Neural cell (in vitro differentiated cells): ENCODE measurements at regions not wholly inside any gene's neighbourhood (a gene's known extent, or its start where the extent isn't known, plus 50 kb on each side); places are given as distances from the start of the nearest gene placed in this dataset.

ENCODE experiments used
- EZH2 ChIP-seq: fragments of 200-600, 300-800 bp; shearing (Covaris generic), sonication (generic); IDR thresholded peaks from 2 replicates; pipeline ENCODE4 v1.6.1; 2014; ENCODE audit warnings: antibody characterized with exemption, low read length, borderline replicate concordance, mild to moderate bottlenecking; ENCODE audit not compliant: insufficient read depth, poor library complexity, severe bottlenecking
- POLR2AphosphoS5 ChIP-seq: IDR thresholded peaks from 2 replicates; pipeline ENCODE4 v1.6.1; 2012
- RAD21 ChIP-seq: fragments of 450-650 bp; conservative IDR thresholded peaks from 2 replicates; pipeline ENCODE4 v1.6.1; 2014; ENCODE audit warnings: antibody characterized with exemption, mild to moderate bottlenecking, moderate library complexity
- TF ChIP-seq, protein P1 (sequence below): fragments of 450-650 bp; IDR thresholded peaks from 2 replicates; pipeline ENCODE4 v1.5.1; 2014; ENCODE audit warnings: antibody characterized with exemption, mild to moderate bottlenecking, moderate library complexity; ENCODE audit not compliant: poor library complexity, severe bottlenecking
- TF ChIP-seq, protein P2 (sequence below): IDR thresholded peaks from 2 replicates; pipeline ENCODE4 v1.6.1; 2012; ENCODE audit warnings: borderline replicate concordance

DNA sequence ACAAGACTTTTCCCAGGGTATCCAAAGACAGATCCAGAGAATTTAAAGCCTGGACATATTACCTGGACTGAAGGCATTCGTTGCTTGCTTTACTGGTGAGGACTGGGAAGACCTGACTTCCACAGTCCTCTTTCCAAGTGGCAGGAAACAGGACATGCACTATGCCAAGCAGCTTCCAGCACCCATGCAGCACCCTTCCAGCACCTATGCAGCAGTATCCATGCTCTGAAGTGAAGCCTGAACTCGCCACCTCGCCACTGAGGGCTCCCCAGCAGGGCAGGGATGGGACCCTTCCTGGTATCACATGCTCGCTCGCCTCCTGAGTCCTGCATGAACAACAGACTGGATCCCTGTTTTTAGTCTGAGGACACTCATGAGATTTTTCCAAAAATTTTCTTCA is 189.9 kb upstream of the KLF14 start:
- no peak for TF ChIP-seq RAD21
- no peak for TF ChIP-seq EZH2
- TF ChIP-seq, protein P1, sequence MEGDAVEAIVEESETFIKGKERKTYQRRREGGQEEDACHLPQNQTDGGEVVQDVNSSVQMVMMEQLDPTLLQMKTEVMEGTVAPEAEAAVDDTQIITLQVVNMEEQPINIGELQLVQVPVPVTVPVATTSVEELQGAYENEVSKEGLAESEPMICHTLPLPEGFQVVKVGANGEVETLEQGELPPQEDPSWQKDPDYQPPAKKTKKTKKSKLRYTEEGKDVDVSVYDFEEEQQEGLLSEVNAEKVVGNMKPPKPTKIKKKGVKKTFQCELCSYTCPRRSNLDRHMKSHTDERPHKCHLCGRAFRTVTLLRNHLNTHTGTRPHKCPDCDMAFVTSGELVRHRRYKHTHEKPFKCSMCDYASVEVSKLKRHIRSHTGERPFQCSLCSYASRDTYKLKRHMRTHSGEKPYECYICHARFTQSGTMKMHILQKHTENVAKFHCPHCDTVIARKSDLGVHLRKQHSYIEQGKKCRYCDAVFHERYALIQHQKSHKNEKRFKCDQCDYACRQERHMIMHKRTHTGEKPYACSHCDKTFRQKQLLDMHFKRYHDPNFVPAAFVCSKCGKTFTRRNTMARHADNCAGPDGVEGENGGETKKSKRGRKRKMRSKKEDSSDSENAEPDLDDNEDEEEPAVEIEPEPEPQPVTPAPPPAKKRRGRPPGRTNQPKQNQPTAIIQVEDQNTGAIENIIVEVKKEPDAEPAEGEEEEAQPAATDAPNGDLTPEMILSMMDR, result no peak
- no peak for TF ChIP-seq POLR2AphosphoS5
- TF ChIP-seq, protein P2, sequence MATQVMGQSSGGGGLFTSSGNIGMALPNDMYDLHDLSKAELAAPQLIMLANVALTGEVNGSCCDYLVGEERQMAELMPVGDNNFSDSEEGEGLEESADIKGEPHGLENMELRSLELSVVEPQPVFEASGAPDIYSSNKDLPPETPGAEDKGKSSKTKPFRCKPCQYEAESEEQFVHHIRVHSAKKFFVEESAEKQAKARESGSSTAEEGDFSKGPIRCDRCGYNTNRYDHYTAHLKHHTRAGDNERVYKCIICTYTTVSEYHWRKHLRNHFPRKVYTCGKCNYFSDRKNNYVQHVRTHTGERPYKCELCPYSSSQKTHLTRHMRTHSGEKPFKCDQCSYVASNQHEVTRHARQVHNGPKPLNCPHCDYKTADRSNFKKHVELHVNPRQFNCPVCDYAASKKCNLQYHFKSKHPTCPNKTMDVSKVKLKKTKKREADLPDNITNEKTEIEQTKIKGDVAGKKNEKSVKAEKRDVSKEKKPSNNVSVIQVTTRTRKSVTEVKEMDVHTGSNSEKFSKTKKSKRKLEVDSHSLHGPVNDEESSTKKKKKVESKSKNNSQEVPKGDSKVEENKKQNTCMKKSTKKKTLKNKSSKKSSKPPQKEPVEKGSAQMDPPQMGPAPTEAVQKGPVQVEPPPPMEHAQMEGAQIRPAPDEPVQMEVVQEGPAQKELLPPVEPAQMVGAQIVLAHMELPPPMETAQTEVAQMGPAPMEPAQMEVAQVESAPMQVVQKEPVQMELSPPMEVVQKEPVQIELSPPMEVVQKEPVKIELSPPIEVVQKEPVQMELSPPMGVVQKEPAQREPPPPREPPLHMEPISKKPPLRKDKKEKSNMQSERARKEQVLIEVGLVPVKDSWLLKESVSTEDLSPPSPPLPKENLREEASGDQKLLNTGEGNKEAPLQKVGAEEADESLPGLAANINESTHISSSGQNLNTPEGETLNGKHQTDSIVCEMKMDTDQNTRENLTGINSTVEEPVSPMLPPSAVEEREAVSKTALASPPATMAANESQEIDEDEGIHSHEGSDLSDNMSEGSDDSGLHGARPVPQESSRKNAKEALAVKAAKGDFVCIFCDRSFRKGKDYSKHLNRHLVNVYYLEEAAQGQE, result no peak
